H1 (cell line): ENCODE measurements at regions not wholly inside any gene's neighbourhood (a gene's known extent, or its start where the extent isn't known, plus 50 kb on each side); places are given as distances from the start of the nearest gene placed in this dataset.
A peak's percentile ranks its signal among the peaks of the same experiment; 100 is the strongest.

Experiments
- CTCF ChIA-PET: fragments of 300-600 bp; sonication (Branson Sonifier 250); formaldehyde crosslinking; loops from one replicate; lab custom pipeline; 2021; ENCODE audit not compliant: partially characterized antibody; lab: Charles Lee
- POLR2A ChIA-PET: fragments of 300-600 bp; sonication (Branson Sonifier 250); formaldehyde crosslinking; loops from one replicate; lab custom pipeline; 2021; ENCODE audit warnings: inconsistent platforms; ENCODE audit not compliant: partially characterized antibody; lab: Charles Lee
- DNase-seq, 2 experiments: peaks; one replicate each; pipeline versions ENCODE4 v3.0.0 to v3.0.0-alpha.2; 2010 to 2022; ENCODE audit warnings: low spot score in 2 of 2, low read depth in 1 of 2, mixed read lengths in 1 of 2
- FAIRE-seq: peaks from 2 replicates; lab custom pipeline; 2011; peaks lifted over from hg19 to GRCh38; lab: Jason Lieb, UNC
- H2AFZ ChIP-seq: 2 replicates; pipeline ENCODE4 v1.8.1; 2012; ENCODE audit warnings: low read length, inconsistent platforms
- H2AK5ac ChIP-seq: 2 replicates; pipeline ENCODE4 v1.6.1; 2013; ENCODE audit warnings: low read depth, low read length
- H2BK120ac ChIP-seq: replicated peaks from 2 replicates; pipeline ENCODE3; 2013; ENCODE audit warnings: low read depth, low read length, inconsistent platforms
- H2BK12ac ChIP-seq: 2 replicates; pipeline ENCODE4 v1.6.1; 2013; ENCODE audit warnings: low read depth, low read length
- H2BK15ac ChIP-seq: 2 replicates; pipeline ENCODE4 v1.6.1; 2013; ENCODE audit warnings: low read length
- H2BK20ac ChIP-seq: 2 replicates; pipeline ENCODE4 v1.6.1; 2013; ENCODE audit warnings: low read length
- H2BK5ac ChIP-seq: 2 replicates; pipeline ENCODE4 v1.6.1; 2013; ENCODE audit warnings: low read depth, low read length
- H3K14ac ChIP-seq: 2 replicates; pipeline ENCODE4 v1.6.1; 2013; ENCODE audit warnings: inconsistent platforms; ENCODE audit not compliant: insufficient read length
- H3K18ac ChIP-seq: 2 replicates; pipeline ENCODE4 v1.6.1; 2013; ENCODE audit warnings: low read length; ENCODE audit errors: extremely low read depth
- H3K23ac ChIP-seq: 2 replicates; pipeline ENCODE4 v1.6.1; 2013; ENCODE audit warnings: inconsistent platforms; ENCODE audit not compliant: insufficient read length
- H3K23me2 ChIP-seq: 2 replicates; pipeline ENCODE4 v1.6.1; 2013; ENCODE audit warnings: low read depth, low read length
- H3K27ac ChIP-seq: 2 replicates; pipeline ENCODE4 v1.6.1; 2011; ENCODE audit warnings: low read depth, low read length, inconsistent platforms
- H3K27me3 ChIP-seq, 4 experiments: replicated peaks in 1 of 4; 1 replicate in 1 of 4; 2 replicates in 3 of 4; pipeline versions ENCODE4 v1.6.1 to v1.8.1; 2011 to 2013; ENCODE audit warnings: low read length in 3 of 4, mild to moderate bottlenecking in 3 of 4, inconsistent platforms in 2 of 4, mixed read lengths in 2 of 4, moderate library complexity in 1 of 4; ENCODE audit not compliant: control insufficient read depth in 3 of 4, insufficient read depth in 3 of 4; ENCODE audit errors: extremely low read depth in 1 of 4
- H3K36me3 ChIP-seq, 4 experiments: 2 replicates each; pipeline versions ENCODE4 v1.6.1 to v1.8.1; 2011 to 2013; ENCODE audit warnings: mild to moderate bottlenecking in 4 of 4, low read length in 3 of 4, moderate library complexity in 2 of 4, control low read depth in 1 of 4, inconsistent platforms in 1 of 4; ENCODE audit not compliant: insufficient read depth in 4 of 4, control insufficient read depth in 2 of 4
- H3K4ac ChIP-seq: replicated peaks from 2 replicates; pipeline ENCODE3; 2013; ENCODE audit warnings: low read length, low read depth, mixed read lengths, inconsistent platforms; ENCODE audit not compliant: insufficient read length
- H3K4me1 ChIP-seq, 4 experiments: replicated peaks in 1 of 4; 1 replicate in 1 of 4; 2 replicates in 3 of 4; pipeline versions ENCODE4 v1.6.1 to v1.8.1; 2011 to 2013; ENCODE audit warnings: low read length in 3 of 4, inconsistent platforms in 2 of 4, mixed read lengths in 1 of 4; ENCODE audit not compliant: insufficient read depth in 4 of 4, control insufficient read depth in 3 of 4
- H3K4me2 ChIP-seq, 2 experiments: 2 replicates each; pipeline versions ENCODE4 v1.6.1 to v1.8.1; 2011 to 2013; ENCODE audit warnings: low read depth in 2 of 2, low read length in 2 of 2, control low read depth in 1 of 2, inconsistent platforms in 1 of 2, mild to moderate bottlenecking in 1 of 2; ENCODE audit not compliant: insufficient read depth in 1 of 2
- H3K4me3 ChIP-seq, 4 experiments: fragments of 200-600, 300-600 bp in 1 of 4; sonication (generic), shearing (Covaris generic), sonication (Bioruptor Twin) in 1 of 4; 2 replicates each; pipeline versions ENCODE4 v1.5.1 to v1.8.1; 2011 to 2016; ENCODE audit warnings: low read length in 4 of 4, low read depth in 3 of 4, control low read depth in 2 of 4, inconsistent platforms in 2 of 4, mild to moderate bottlenecking in 2 of 4, mixed read lengths in 1 of 4, moderate library complexity in 1 of 4; ENCODE audit not compliant: insufficient read depth in 2 of 4; ENCODE audit errors: extremely low read depth in 1 of 4
- H3K56ac ChIP-seq: replicated peaks from 2 replicates; pipeline ENCODE3; 2013; ENCODE audit warnings: low read depth, mild to moderate bottlenecking, mixed read lengths, low read length, inconsistent platforms; ENCODE audit not compliant: insufficient read length
- H3K79me1 ChIP-seq: 2 replicates; pipeline ENCODE4 v1.6.1; 2013; ENCODE audit warnings: low read depth, low read length, control low read depth
- H3K79me2 ChIP-seq, 2 experiments: 2 replicates each; pipeline versions ENCODE4 v1.6.1 to v1.8.1; 2012 to 2013; ENCODE audit warnings: low read length in 2 of 2, mild to moderate bottlenecking in 2 of 2, inconsistent platforms in 1 of 2; ENCODE audit not compliant: insufficient read depth in 2 of 2, control insufficient read depth in 1 of 2
- H3K9ac ChIP-seq, 4 experiments: replicated peaks in 1 of 4; 1 replicate in 1 of 4; 2 replicates in 3 of 4; pipeline versions ENCODE4 v1.6.1 to v1.8.1; 2011 to 2013; ENCODE audit warnings: low read depth in 3 of 4, low read length in 3 of 4, control low read depth in 2 of 4, mild to moderate bottlenecking in 2 of 4, moderate library complexity in 2 of 4, inconsistent platforms in 1 of 4; ENCODE audit errors: extremely low read depth in 1 of 4
- H3K9me3 ChIP-seq, 2 experiments: 2 replicates each; pipeline versions ENCODE4 v1.6.1 to v1.8.1; 2012 to 2013; ENCODE audit warnings: mild to moderate bottlenecking in 2 of 2, moderate library complexity in 2 of 2, control low read depth in 1 of 2, inconsistent platforms in 1 of 2, low read depth in 1 of 2, low read length in 1 of 2, mixed read lengths in 1 of 2; ENCODE audit not compliant: insufficient read depth in 2 of 2
- H4K20me1 ChIP-seq, 2 experiments: replicated peaks in 1 of 2; 2 replicates each; pipeline versions ENCODE3 to v1.8.1; 2011 to 2013; ENCODE audit warnings: inconsistent platforms in 2 of 2, low read length in 2 of 2, mild to moderate bottlenecking in 1 of 2; ENCODE audit not compliant: insufficient read depth in 2 of 2, control insufficient read depth in 1 of 2
- H4K5ac ChIP-seq: 2 replicates; pipeline ENCODE4 v1.6.1; 2013; ENCODE audit warnings: low read length, low read depth, mixed read lengths, inconsistent platforms; ENCODE audit not compliant: insufficient read length
- H4K8ac ChIP-seq: 2 replicates; pipeline ENCODE4 v1.8.0; 2013; ENCODE audit warnings: mild to moderate bottlenecking, moderate library complexity, low read length, inconsistent platforms; ENCODE audit not compliant: insufficient read depth; ENCODE audit errors: extremely low read depth
- H4K91ac ChIP-seq: replicated peaks from 2 replicates; pipeline ENCODE3; 2013; ENCODE audit warnings: low read length, mixed read lengths, inconsistent platforms; ENCODE audit not compliant: insufficient read length
- BCL11A ChIP-seq, 2 experiments: IDR thresholded peaks; one replicate each; pipeline ENCODE4 v1.6.1; 2011; ENCODE audit warnings: low read depth in 2 of 2, low read length in 2 of 2, mild to moderate bottlenecking in 2 of 2
- CTBP2 ChIP-seq: IDR thresholded peaks from 2 replicates; pipeline ENCODE4 v1.7.0; 2011; ENCODE audit warnings: borderline replicate concordance, mild to moderate bottlenecking, moderate library complexity, mixed read lengths, low read length; ENCODE audit not compliant: insufficient read depth, insufficient read length
- SIRT6 ChIP-seq: IDR thresholded peaks from one replicate; pipeline ENCODE4 v1.7.1; 2012; ENCODE audit warnings: low read length, inconsistent platforms
- SP1 ChIP-seq: IDR thresholded peaks from 2 replicates; pipeline ENCODE4 v1.6.1; 2011; ENCODE audit warnings: low read depth, low read length
- TCF12 ChIP-seq: IDR thresholded peaks from 2 replicates; pipeline ENCODE4 v1.6.1; 2011; ENCODE audit warnings: low read depth, mild to moderate bottlenecking, low read length
- WGBS, 2 experiments: shearing (Covaris generic) in 1 of 2; methylation state at CpG; one replicate each; pipeline versions ENCODE4 v1.1.6 to v1.1.7; 2013 to 2015; ENCODE audit warnings: low lambda C conversion rate in 2 of 2, mixed read lengths in 2 of 2, inconsistent platforms in 1 of 2, low coverage in 1 of 2, missing lambda C conversion rate in 1 of 2; ENCODE audit not compliant: insufficient replicate concordance in 2 of 2, insufficient coverage in 1 of 2, insufficient read length in 1 of 2; ENCODE audit errors: extremely low coverage in 1 of 2, missing lambda C conversion rate in 1 of 2; 5-methylcytosine and 5-hydroxymethylcytosine counted together

GRCh38 chr7:45242261-45242660 is 84.7 kb downstream of the RAMP3 start:
- H4K91ac ChIP-seq = no peak overlapping the region
- no peaks in the 10 kb centered on the region; a peak in 1 of 7 replicates for H3K4me1 ChIP-seq
- H3K79me1 ChIP-seq = no peaks in the 10 kb centered on the region
- no peak overlapping the region for H2AK5ac ChIP-seq
- no peak overlapping the region for H3K4me3 ChIP-seq
- no peaks in the 10 kb centered on the region for H3K9me3 ChIP-seq
- H4K8ac ChIP-seq = no peak overlapping the region
- H2BK12ac ChIP-seq = no peak overlapping the region
- H2BK20ac ChIP-seq = no peak overlapping the region
- no peaks in the 10 kb centered on the region for H3K36me3 ChIP-seq
- no peaks in the 10 kb centered on the region; a peak in 1 of 7 replicates for H3K27me3 ChIP-seq
- no peak overlapping the region for H3K27ac ChIP-seq
- ChIA-PET CTCF (interaction anchor here (1.1 to 2.7 kb wide), 4 partner anchors 13 to 88 kb away, joined by 3 to 20 read pairs (median 4); no protein-coding TSS in a partner anchor), POLR2A (no interaction called here)
- no peak overlapping the region for H2BK15ac ChIP-seq
- FAIRE-seq = no peak
- no peaks in the 10 kb centered on the region for H3K23me2 ChIP-seq
- H2BK5ac ChIP-seq = no peak overlapping the region
- H3K23ac ChIP-seq = no peak overlapping the region
- DNase-seq = no peak
- no peak overlapping the region for H4K5ac ChIP-seq
- H3K56ac ChIP-seq = no peak overlapping the region
- H3K4ac ChIP-seq = no peak overlapping the region
- TF ChIP-seq TCF12 (no peak), SP1 (no peak), SIRT6 (no peak), CTBP2 (no peak), BCL11A (IDR thresholded peaks at IDR 0.05; ENCODE audit: low read depth in 2 of 2, low read length in 2 of 2) (no peak)
- no peak overlapping the region for H3K9ac ChIP-seq
- H3K14ac ChIP-seq = no peak overlapping the region
- no peak overlapping the region for H3K4me2 ChIP-seq
- H4K20me1 ChIP-seq = peaks cover 0 to 2% of the 10 kb centered on the region in 2 experiments
- H3K18ac ChIP-seq = no peak overlapping the region
- H3K79me2 ChIP-seq = no peaks in the 10 kb centered on the region
- whole genome bisulfite sequencing, 2 experiments = 92% methylated on average over 4 of the region's 4 CpGs; no CpG with 5 or more reads in 1 of the 2 experiments
- H2BK120ac ChIP-seq = no peak overlapping the region
- H2AFZ ChIP-seq = peak overlapping the region; percentile 51; the same call in 1 of the 2 replicates
